ENCODE measurements at regions not wholly inside any gene's neighbourhood (a gene's known extent, or its start where the extent isn't known, plus 50 kb on each side); places are given as distances from the start of the nearest gene placed in this dataset.

DNA sequence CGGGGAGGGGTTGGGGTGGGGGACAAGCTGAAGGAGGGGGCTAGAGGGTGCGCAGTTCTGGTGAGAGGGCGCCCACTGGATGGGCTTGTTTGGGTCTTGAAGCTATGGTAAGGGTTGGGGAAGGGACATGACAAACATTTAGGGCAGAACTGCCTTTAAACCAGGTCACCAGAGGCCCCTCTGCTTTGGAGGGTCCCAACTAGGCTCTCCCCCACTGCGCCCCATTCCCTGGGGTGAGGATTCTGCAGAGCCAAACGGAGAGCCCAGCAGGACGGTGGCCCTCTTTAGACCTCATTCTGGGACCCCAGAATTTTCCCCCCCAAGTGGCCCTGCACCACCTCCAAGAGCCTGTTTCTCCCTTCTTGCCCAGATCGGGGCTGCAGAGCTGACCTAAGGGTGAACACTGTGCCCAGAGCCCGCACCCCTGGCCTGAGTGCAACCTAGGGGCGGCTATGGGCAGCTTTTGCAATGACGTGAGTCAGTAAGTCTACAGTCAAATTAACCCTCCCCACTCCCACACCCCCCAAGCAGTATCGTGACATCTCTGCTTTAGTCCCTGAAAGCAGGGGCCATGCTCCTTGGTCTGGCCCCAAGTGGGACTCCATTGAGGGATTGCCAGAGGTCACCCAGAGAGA lies 593.8 kb downstream of the MATN1 start:
- Histone ChIP-seq H3K27me3 (replicated peaks; ENCODE audit: control insufficient read depth, insufficient read depth, low read length) (no peaks in the 10 kb centered on the region), H3K36me3 (ENCODE audit: control insufficient read depth, insufficient read depth, low read length) (no peaks in the 10 kb centered on the region), H3K4me1 (no peaks in the 10 kb centered on the region), H3K4me3 (ENCODE audit: low read depth, low read length) (no peak overlapping the region), H3K9me3 (no peaks in the 10 kb centered on the region)
- intact Hi-C loops (cut with micrococcal nuclease; ENCODE audit: unreplicated experiment) = no loop called here
- TF ChIP-seq, protein P1, sequence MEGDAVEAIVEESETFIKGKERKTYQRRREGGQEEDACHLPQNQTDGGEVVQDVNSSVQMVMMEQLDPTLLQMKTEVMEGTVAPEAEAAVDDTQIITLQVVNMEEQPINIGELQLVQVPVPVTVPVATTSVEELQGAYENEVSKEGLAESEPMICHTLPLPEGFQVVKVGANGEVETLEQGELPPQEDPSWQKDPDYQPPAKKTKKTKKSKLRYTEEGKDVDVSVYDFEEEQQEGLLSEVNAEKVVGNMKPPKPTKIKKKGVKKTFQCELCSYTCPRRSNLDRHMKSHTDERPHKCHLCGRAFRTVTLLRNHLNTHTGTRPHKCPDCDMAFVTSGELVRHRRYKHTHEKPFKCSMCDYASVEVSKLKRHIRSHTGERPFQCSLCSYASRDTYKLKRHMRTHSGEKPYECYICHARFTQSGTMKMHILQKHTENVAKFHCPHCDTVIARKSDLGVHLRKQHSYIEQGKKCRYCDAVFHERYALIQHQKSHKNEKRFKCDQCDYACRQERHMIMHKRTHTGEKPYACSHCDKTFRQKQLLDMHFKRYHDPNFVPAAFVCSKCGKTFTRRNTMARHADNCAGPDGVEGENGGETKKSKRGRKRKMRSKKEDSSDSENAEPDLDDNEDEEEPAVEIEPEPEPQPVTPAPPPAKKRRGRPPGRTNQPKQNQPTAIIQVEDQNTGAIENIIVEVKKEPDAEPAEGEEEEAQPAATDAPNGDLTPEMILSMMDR (IDR thresholded peaks at IDR 0.05; ENCODE audit: insufficient read depth in 1 of 2, low read depth in 1 of 2, low read length in 1 of 2, severe bottlenecking in 1 of 2, unreplicated experiment in 1 of 2) = no peak
- Mint-ChIP-seq H3K27me3 (ENCODE audit: insufficient read depth, unreplicated experiment) (peaks cover 4% of the 10 kb centered on the region), H3K4me3 (ENCODE audit: unreplicated experiment) (no peak overlapping the region), H3K4me1 (ENCODE audit: low read depth, unreplicated experiment) (no peaks in the 10 kb centered on the region), H3K36me3 (ENCODE audit: insufficient read depth, unreplicated experiment) (no peaks in the 10 kb centered on the region), H3K27ac (ENCODE audit: unreplicated experiment) (no peak overlapping the region), H3K9me3 (ENCODE audit: unreplicated experiment) (no peaks in the 10 kb centered on the region)
- CTCF ChIA-PET = no interaction called here
- POLR2A ChIA-PET = no interaction called here
- no peak for DNase-seq
- no TSS peak for BruUV-seq (replicated peaks)

DNA sequence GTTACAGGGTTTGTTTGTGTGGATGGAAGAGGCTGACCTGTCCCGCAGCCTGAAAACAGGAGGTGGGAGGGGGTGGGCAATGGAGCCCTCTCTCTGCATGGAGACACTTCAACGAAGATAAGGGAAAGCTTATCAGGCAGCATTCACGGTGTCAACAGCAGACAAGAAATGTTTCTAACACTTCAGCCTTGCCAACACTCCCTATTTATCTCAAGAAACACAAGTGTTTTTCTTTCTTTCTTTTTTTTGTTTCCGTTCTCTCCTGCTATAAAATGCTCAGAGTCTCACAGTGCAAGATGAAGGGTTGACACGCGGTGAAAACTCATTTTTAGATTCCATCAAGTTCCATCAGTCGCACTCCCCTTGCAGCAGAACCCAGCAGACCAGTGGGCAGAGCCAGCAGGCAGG lies 594.4 kb downstream of the MATN1 start:
- H3K36me3 Mint-ChIP-seq (ENCODE audit: insufficient read depth, unreplicated experiment) = no peaks in the 10 kb centered on the region
- no peak overlapping the region for H3K27ac Mint-ChIP-seq (ENCODE audit: unreplicated experiment)
- TF ChIP-seq, protein P1 (IDR thresholded peaks at IDR 0.05; ENCODE audit: insufficient read depth in 1 of 2, low read depth in 1 of 2, low read length in 1 of 2, severe bottlenecking in 1 of 2, unreplicated experiment in 1 of 2) = no peak
- H3K4me3 Mint-ChIP-seq (ENCODE audit: unreplicated experiment) = no peak overlapping the region
- H3K27me3 Mint-ChIP-seq (ENCODE audit: insufficient read depth, unreplicated experiment) = peaks cover 4% of the 10 kb centered on the region
- no TSS peak for BruUV-seq (replicated peaks)
- no peak overlapping the region for H3K4me3 ChIP-seq (ENCODE audit: low read depth, low read length)
- no peak for DNase-seq
- intact Hi-C loops (cut with micrococcal nuclease; ENCODE audit: unreplicated experiment) = no loop called here
- no peaks in the 10 kb centered on the region for H3K9me3 ChIP-seq
- ChIA-PET CTCF (no interaction called here), POLR2A (no interaction called here)
- no peaks in the 10 kb centered on the region for H3K4me1 ChIP-seq
- no peaks in the 10 kb centered on the region for H3K9me3 Mint-ChIP-seq (ENCODE audit: unreplicated experiment)
- no peaks in the 10 kb centered on the region for H3K27me3 ChIP-seq (replicated peaks; ENCODE audit: control insufficient read depth, insufficient read depth, low read length)
- H3K4me1 Mint-ChIP-seq (ENCODE audit: low read depth, unreplicated experiment) = no peaks in the 10 kb centered on the region
- H3K36me3 ChIP-seq (ENCODE audit: control insufficient read depth, insufficient read depth, low read length) = no peaks in the 10 kb centered on the region

DNA sequence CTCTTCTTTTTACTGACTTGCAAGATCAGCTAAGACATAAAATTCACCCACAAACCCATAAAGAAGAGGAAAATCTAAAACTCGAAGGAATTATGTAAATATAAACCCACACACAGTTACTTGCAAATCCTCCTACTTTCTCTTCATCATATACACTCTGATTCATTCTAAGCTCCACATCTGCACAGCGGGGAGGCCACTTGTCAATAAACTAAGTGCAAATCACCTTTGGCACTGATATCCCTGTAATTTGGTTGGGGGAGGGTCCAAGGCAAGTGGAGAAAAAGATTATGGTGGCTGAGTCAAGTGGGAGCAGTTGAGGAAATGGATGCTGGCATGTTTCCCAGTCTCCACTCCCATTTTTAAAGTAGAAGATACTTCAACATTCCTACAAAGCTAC lies 596.5 kb downstream of the MATN1 start:
- H3K4me3 ChIP-seq (ENCODE audit: low read depth, low read length) = no peak overlapping the region

More for the DNA sequence above, 596.5 kb downstream of the MATN1 start:
- TF ChIP-seq, protein P1 (IDR thresholded peaks at IDR 0.05; ENCODE audit: insufficient read depth in 1 of 2, low read depth in 1 of 2, low read length in 1 of 2, severe bottlenecking in 1 of 2, unreplicated experiment in 1 of 2) = no peak
- H3K36me3 ChIP-seq (ENCODE audit: control insufficient read depth, insufficient read depth, low read length) = no peaks in the 10 kb centered on the region
- BruUV-seq (replicated peaks) = no TSS peak
- H3K4me1 ChIP-seq = no peaks in the 10 kb centered on the region
- Mint-ChIP-seq H3K27me3 (ENCODE audit: insufficient read depth, unreplicated experiment) (peaks cover 7% of the 10 kb centered on the region), H3K27ac (ENCODE audit: unreplicated experiment) (no peak overlapping the region), H3K36me3 (ENCODE audit: insufficient read depth, unreplicated experiment) (no peaks in the 10 kb centered on the region), H3K4me3 (ENCODE audit: unreplicated experiment) (no peak overlapping the region), H3K4me1 (ENCODE audit: low read depth, unreplicated experiment) (no peaks in the 10 kb centered on the region), H3K9me3 (ENCODE audit: unreplicated experiment) (no peaks in the 10 kb centered on the region)
- CTCF ChIA-PET = no interaction called here
- no peaks in the 10 kb centered on the region for H3K27me3 ChIP-seq (replicated peaks; ENCODE audit: control insufficient read depth, insufficient read depth, low read length)
- intact Hi-C loops (cut with micrococcal nuclease; ENCODE audit: unreplicated experiment) = no loop called here
- POLR2A ChIA-PET = no interaction called here
- H3K9me3 ChIP-seq = no peaks in the 10 kb centered on the region
- DNase-seq = no peak
